Lower lobe of right lung (tissue), 2 donors: ENCODE measurements at regions not wholly inside any gene's neighbourhood (a gene's known extent, or its start where the extent isn't known, plus 50 kb on each side); places are given as distances from the start of the nearest gene placed in this dataset.

Source experiments
- ATAC-seq, 2 donors: fragments of 200-7000 bp; cut with Tn5 transposase; one replicate each; pipeline ENCODE4 v1.9.1; 2020 to 2022; ENCODE audit warnings: mild to moderate bottlenecking in 2 of 2, moderate library complexity in 2 of 2
- DNase-seq: peaks from one replicate; pipeline ENCODE4 v3.0.0-alpha.2; 2020
- H3K27ac ChIP-seq: fragments of 200-600 bp; one replicate; pipeline ENCODE4 v1.8.0; 2022
- H3K27me3 ChIP-seq: fragments of 200-600 bp; one replicate; pipeline ENCODE4 v1.8.0; 2022; ENCODE audit warnings: low read depth
- H3K36me3 ChIP-seq: fragments of 200-600 bp; one replicate; pipeline ENCODE4 v1.8.0; 2022; ENCODE audit warnings: mild to moderate bottlenecking
- H3K4me1 ChIP-seq: fragments of 200-600 bp; one replicate; pipeline ENCODE4 v1.8.0; 2022
- H3K4me3 ChIP-seq: fragments of 200-600 bp; one replicate; pipeline ENCODE4 v1.8.0; 2022; ENCODE audit warnings: mild to moderate bottlenecking
- H3K9me3 ChIP-seq: fragments of 200-600 bp; one replicate; pipeline ENCODE4 v1.8.0; 2022
- CTCF ChIP-seq: fragments of 200-600 bp; IDR thresholded peaks from one replicate; pipeline ENCODE4 v1.8.0; 2022; ENCODE audit warnings: antibody characterized with exemption, mild to moderate bottlenecking
- intact Hi-C: fragments of 100-400 bp; cut with DNase I; formaldehyde crosslinking; loops from one replicate; pipeline ENCODE4 v1.11.0; 2022
- donor health status: DM: no; HTN: yes; CAD: no; lungs with severe emphysema.

- Histone ChIP-seq H3K4me1 (no peaks in the 10 kb centered on the region), H3K4me3 (no peak overlapping the region), H3K9me3 (no peaks in the 10 kb centered on the region), H3K27ac (no peak overlapping the region), H3K27me3 (no peaks in the 10 kb centered on the region), H3K36me3 (no peaks in the 10 kb centered on the region)
- intact Hi-C loops = no loop called here
- no peak for ATAC-seq
- no peak for DNase-seq
- TF ChIP-seq CTCF = no peak
Observed at GRCh38 chr2:18123577-18123976, 245.1 kb downstream of the KCNS3 start.

- Histone ChIP-seq H3K27ac (no peak overlapping the region), H3K4me3 (no peak overlapping the region), H3K4me1 (no peaks in the 10 kb centered on the region), H3K9me3 (no peaks in the 10 kb centered on the region), H3K27me3 (no peaks in the 10 kb centered on the region), H3K36me3 (no peaks in the 10 kb centered on the region)
- DNase-seq (no peak), ATAC-seq (no peak)
- intact Hi-C loops = no loop called here
- TF ChIP-seq CTCF = no peak
Observed at GRCh38 chr2:18123211-18123570, 244.7 kb downstream of the KCNS3 start.

- H3K27me3 ChIP-seq = no peaks in the 10 kb centered on the region
- H3K9me3 ChIP-seq = no peaks in the 10 kb centered on the region
- DNase-seq = no peak
- no peaks in the 10 kb centered on the region for H3K36me3 ChIP-seq
- no peak for TF ChIP-seq CTCF
- intact Hi-C loops = no loop called here
- no peak overlapping the region for H3K4me3 ChIP-seq
- H3K27ac ChIP-seq = no peak overlapping the region
- no peaks in the 10 kb centered on the region for H3K4me1 ChIP-seq
- no peak for ATAC-seq
Observed at GRCh38 chr2:18122544-18123210, 244.2 kb downstream of the KCNS3 start.

GRCh38 chr2:18119883-18120282 is 241.4 kb downstream of the KCNS3 start:
- H3K4me1 ChIP-seq = no peaks in the 10 kb centered on the region
- intact Hi-C loops = no loop called here

GRCh38 chr2:18118703-18119102 is 240.2 kb downstream of the KCNS3 start:
- H3K27ac ChIP-seq = no peak overlapping the region
- intact Hi-C loops = no loop called here
- ATAC-seq = peak in 1 of 2 donors; percentile 27
- no peaks in the 10 kb centered on the region for H3K36me3 ChIP-seq
- no peaks in the 10 kb centered on the region for H3K4me1 ChIP-seq
- no peaks in the 10 kb centered on the region for H3K27me3 ChIP-seq
- H3K9me3 ChIP-seq = no peaks in the 10 kb centered on the region
- no peak overlapping the region for H3K4me3 ChIP-seq
- no peak for DNase-seq
- TF ChIP-seq CTCF = no peak

More at GRCh38 chr2:18119883-18120282, 241.4 kb downstream of the KCNS3 start:
- DNase-seq (no peak), ATAC-seq (peak; percentile 23 to 42)
- no peak overlapping the region for H3K4me3 ChIP-seq
- no peak overlapping the region for H3K27ac ChIP-seq
- H3K9me3 ChIP-seq = no peaks in the 10 kb centered on the region
- TF ChIP-seq CTCF = no peak
- H3K36me3 ChIP-seq = no peaks in the 10 kb centered on the region
- no peaks in the 10 kb centered on the region for H3K27me3 ChIP-seq
